HG02973 (cell line): ENCODE measurements at regions not wholly inside any gene's neighbourhood (a gene's known extent, or its start where the extent isn't known, plus 50 kb on each side); places are given as distances from the start of the nearest gene placed in this dataset.

ENCODE experiments used
- ATAC-seq: cut with Tn5 transposase; IDR thresholded peaks from one replicate; pipeline ENCODE4 v1.9.1; 2021; ENCODE audit warnings: moderate library complexity; ENCODE audit not compliant: unreplicated experiment

- ATAC-seq = no peak
Measured at GRCh38 chr6:14187406-14187805, 69.8 kb downstream of the CD83 start.

- ATAC-seq = no peak
Measured at GRCh38 chr6:14189074-14189473, 71.5 kb downstream of the CD83 start.

- ATAC-seq = no peak
Measured at GRCh38 chr6:14190191-14190928, 72.8 kb downstream of the CD83 start.

- ATAC-seq = no peak
Measured at GRCh38 chr6:14190929-14191224, 73.3 kb downstream of the CD83 start.

GRCh38 chr6:14191761-14192160 is 74.2 kb downstream of the CD83 start:
- no peak for ATAC-seq

- ATAC-seq = no peak
Measured at GRCh38 chr6:14192216-14192788, 74.7 kb downstream of the CD83 start.

GRCh38 chr6:14193524-14193923 is 76.0 kb downstream of the CD83 start:
- no peak for ATAC-seq

GRCh38 chr6:14194483-14194882 is 76.9 kb downstream of the CD83 start:
- ATAC-seq = no peak

GRCh38 chr6:14194976-14195375 is 77.4 kb downstream of the CD83 start:
- ATAC-seq = no peak

GRCh38 chr6:14196026-14196425 is 78.5 kb downstream of the CD83 start:
- no peak for ATAC-seq

GRCh38 chr6:14197118-14197517 is 79.5 kb downstream of the CD83 start:
- no peak for ATAC-seq

GRCh38 chr6:14200047-14200446 is 82.5 kb downstream of the CD83 start:
- ATAC-seq = no peak

- ATAC-seq = no peak
Measured at GRCh38 chr6:14202947-14203346, 85.4 kb downstream of the CD83 start.

GRCh38 chr6:14206391-14206790 is 88.8 kb downstream of the CD83 start:
- no peak for ATAC-seq

GRCh38 chr6:14207448-14207847 is 89.9 kb downstream of the CD83 start:
- no peak for ATAC-seq

- no peak for ATAC-seq
Measured at GRCh38 chr6:14209000-14209399, 91.4 kb downstream of the CD83 start.

GRCh38 chr6:14210077-14210476 is 92.5 kb downstream of the CD83 start:
- no peak for ATAC-seq

GRCh38 chr6:14210663-14211561 is 93.3 kb downstream of the CD83 start:
- peak; percentile 88 for ATAC-seq

- ATAC-seq = no peak
Measured at GRCh38 chr6:14211562-14211942, 94.0 kb downstream of the CD83 start.

GRCh38 chr6:14212020-14212419 is 94.4 kb downstream of the CD83 start:
- no peak for ATAC-seq

- ATAC-seq = no peak
Measured at GRCh38 chr6:14212632-14213031, 95.1 kb downstream of the CD83 start.
